ENCODE measurements at regions not wholly inside any gene's neighbourhood (a gene's known extent, or its start where the extent isn't known, plus 50 kb on each side); places are given as distances from the start of the nearest gene placed in this dataset.

DNA sequence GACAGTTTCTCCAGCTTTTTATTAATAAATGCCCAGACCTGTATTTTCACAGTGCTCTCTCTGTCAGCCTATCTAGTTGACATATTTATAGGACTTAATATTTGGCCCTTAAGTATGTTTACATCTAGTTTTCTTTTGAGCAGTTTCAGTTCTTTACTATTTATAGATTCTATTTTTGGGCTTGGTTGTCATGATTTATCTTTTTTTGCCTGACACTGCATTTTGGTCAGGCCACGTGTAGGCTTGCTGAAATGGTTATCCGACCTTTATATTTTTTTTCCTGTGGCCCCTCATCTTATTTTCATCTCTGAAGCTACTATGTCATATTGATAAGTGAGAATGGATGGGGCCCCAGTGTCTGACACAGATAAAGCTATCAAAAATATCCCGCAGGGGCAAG is 515.4 kb upstream of the FZD8 start:
- TF ChIP-seq, protein P1, sequence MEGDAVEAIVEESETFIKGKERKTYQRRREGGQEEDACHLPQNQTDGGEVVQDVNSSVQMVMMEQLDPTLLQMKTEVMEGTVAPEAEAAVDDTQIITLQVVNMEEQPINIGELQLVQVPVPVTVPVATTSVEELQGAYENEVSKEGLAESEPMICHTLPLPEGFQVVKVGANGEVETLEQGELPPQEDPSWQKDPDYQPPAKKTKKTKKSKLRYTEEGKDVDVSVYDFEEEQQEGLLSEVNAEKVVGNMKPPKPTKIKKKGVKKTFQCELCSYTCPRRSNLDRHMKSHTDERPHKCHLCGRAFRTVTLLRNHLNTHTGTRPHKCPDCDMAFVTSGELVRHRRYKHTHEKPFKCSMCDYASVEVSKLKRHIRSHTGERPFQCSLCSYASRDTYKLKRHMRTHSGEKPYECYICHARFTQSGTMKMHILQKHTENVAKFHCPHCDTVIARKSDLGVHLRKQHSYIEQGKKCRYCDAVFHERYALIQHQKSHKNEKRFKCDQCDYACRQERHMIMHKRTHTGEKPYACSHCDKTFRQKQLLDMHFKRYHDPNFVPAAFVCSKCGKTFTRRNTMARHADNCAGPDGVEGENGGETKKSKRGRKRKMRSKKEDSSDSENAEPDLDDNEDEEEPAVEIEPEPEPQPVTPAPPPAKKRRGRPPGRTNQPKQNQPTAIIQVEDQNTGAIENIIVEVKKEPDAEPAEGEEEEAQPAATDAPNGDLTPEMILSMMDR (IDR thresholded peaks at IDR 0.05): no peak
- Mint-ChIP-seq H3K27ac (no peak overlapping the region), H3K27me3 (no peaks in the 10 kb centered on the region), H3K4me1 (no peaks in the 10 kb centered on the region), H3K4me3 (no peak overlapping the region), H3K36me3 (ENCODE audit: low read depth) (no peaks in the 10 kb centered on the region), H3K9me3 (no peaks in the 10 kb centered on the region)
- CTCF ChIA-PET: no interaction called here
- POLR2A ChIA-PET: no interaction called here
- intact Hi-C loops (cut with micrococcal nuclease): loop anchor here (10.0 kb wide), 1 partner anchor 63 kb away; no protein-coding TSS in a partner anchor
- no peak for DNase-seq
- ATAC-seq (ENCODE audit: low read depth): no peak

DNA sequence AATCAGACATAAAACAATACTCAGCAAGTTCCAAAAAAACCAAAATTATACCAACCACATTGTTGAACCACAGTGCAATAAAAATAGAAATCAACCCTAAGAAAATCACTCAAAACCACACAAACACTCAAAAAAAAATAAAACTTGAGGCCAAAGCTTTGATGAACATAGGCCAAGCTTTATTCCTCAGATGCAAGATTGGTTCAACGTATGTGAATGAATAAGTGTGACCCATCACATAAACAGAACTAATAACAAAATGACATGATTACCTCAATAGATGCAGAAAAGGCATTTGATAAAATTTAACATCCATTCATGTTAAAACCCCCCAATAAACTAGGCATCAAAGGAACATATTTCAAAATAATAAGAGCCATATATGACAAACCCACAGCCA is 506.1 kb upstream of the FZD8 start:
- DNase-seq (no peak), ATAC-seq (ENCODE audit: low read depth) (no peak)
- Mint-ChIP-seq H3K9me3 (peaks cover 6% of the 10 kb centered on the region), H3K4me3 (no peak overlapping the region), H3K27ac (no peak overlapping the region), H3K4me1 (no peaks in the 10 kb centered on the region), H3K27me3 (no peaks in the 10 kb centered on the region), H3K36me3 (ENCODE audit: low read depth) (no peaks in the 10 kb centered on the region)
- intact Hi-C loops (cut with micrococcal nuclease): no loop called here
- ChIA-PET CTCF (no interaction called here), POLR2A (no interaction called here)
- TF ChIP-seq, protein P1 (IDR thresholded peaks at IDR 0.05): no peak

DNA sequence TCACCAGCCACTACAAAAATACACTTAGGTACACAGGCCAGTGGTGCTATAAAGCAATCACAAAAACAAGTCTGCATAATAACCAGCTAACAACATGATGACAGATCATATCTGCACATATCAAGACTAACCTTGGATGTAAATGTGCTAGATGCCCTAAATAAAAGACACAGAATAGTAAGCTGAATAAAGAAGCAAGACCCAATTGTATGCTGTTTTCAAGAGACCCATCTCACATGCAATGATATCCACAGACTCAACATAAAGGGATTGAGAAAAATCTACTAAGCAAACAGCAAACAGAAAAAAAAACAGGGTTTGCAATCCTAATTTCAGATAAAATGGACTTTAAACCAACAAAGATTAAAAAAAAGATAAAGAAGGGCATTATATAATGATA is 505.4 kb upstream of the FZD8 start:
- POLR2A ChIA-PET: no interaction called here
- no peak for ATAC-seq (ENCODE audit: low read depth)

DNA sequence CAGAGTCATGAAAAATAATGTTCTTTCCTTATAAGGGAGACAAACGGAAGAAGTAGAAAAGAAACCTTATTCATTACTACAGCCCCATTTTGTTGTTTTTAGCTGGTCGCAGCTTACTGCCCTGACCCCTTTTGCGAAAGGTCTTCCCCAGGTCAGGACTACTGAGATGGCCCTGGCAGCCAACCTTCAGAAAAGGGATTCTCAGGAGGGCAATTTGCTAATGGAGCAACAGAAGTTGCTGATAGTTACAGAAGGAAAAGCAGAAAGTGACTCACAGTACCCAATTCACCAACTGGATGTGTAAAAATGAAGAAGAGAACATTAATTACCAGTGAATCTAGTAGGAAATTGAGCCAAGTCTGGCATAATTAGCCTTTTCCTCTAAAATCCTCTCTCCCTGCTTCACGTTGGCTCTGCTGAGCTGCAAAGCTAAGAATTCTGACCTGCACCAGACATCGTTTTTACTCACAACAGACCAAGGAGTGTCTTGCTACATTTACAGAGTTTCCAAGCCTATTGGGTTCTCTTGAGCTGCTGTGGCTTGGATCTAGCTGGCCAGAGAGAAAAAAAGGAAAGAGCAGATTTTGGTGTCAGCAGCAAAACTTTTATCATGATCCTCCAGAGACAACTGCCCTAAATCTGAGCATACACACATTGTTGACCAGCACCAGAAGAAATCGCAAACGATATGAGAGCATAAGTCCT is 499.9 kb upstream of the FZD8 start:
- Mint-ChIP-seq H3K27ac (no peak overlapping the region), H3K4me1 (no peaks in the 10 kb centered on the region), H3K4me3 (no peak overlapping the region), H3K27me3 (no peaks in the 10 kb centered on the region), H3K9me3 (peaks cover 4% of the 10 kb centered on the region), H3K36me3 (ENCODE audit: low read depth) (no peaks in the 10 kb centered on the region)
- intact Hi-C loops (cut with micrococcal nuclease): no loop called here
- ATAC-seq (ENCODE audit: low read depth) (no peak), DNase-seq (no peak)
- POLR2A ChIA-PET: no interaction called here
- TF ChIP-seq, protein P1 (IDR thresholded peaks at IDR 0.05): no peak
- CTCF ChIA-PET: no interaction called here

More for the DNA sequence above, 505.4 kb upstream of the FZD8 start:
- no peaks in the 10 kb centered on the region for H3K27me3 Mint-ChIP-seq
- intact Hi-C loops (cut with micrococcal nuclease): no loop called here
- no peak for DNase-seq
- H3K4me1 Mint-ChIP-seq: no peaks in the 10 kb centered on the region
- H3K9me3 Mint-ChIP-seq: peaks cover 6% of the 10 kb centered on the region
- H3K4me3 Mint-ChIP-seq: no peak overlapping the region
- no peaks in the 10 kb centered on the region for H3K36me3 Mint-ChIP-seq (ENCODE audit: low read depth)
- CTCF ChIA-PET: no interaction called here
- H3K27ac Mint-ChIP-seq: no peak overlapping the region
- TF ChIP-seq, protein P1 (IDR thresholded peaks at IDR 0.05): no peak

DNA sequence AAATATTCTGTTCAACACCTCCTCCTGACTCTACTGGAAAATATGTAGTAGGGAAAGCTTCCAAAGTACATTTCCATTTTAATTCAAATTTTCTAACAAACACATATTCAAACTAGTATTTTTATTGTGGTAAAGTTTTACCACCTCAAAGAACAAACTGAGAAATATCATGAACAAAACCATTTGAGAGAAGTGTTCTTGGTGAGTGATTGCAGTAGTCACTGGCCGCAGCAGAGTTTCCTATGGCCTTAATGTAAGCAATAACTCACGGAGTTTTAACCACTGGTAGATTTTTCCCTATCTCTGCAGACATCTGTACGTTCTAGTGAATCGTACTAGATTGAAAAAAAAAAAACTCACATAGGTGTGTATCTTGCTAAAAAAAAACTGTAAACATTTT is 487.0 kb upstream of the FZD8 start:
- Mint-ChIP-seq H3K36me3 (ENCODE audit: low read depth) (no peaks in the 10 kb centered on the region), H3K4me3 (no peak overlapping the region), H3K27me3 (no peaks in the 10 kb centered on the region), H3K27ac (no peak overlapping the region), H3K4me1 (no peaks in the 10 kb centered on the region), H3K9me3 (peaks cover 1% of the 10 kb centered on the region)
- ATAC-seq (ENCODE audit: low read depth) (no peak), DNase-seq (no peak)
- TF ChIP-seq, protein P1 (IDR thresholded peaks at IDR 0.05): no peak
- ChIA-PET POLR2A (no interaction called here), CTCF (no interaction called here)
- intact Hi-C loops (cut with micrococcal nuclease): no loop called here
